ENCODE measurements at regions not wholly inside any gene's neighbourhood (a gene's known extent, or its start where the extent isn't known, plus 50 kb on each side); places are given as distances from the start of the nearest gene placed in this dataset.
"Not testable (repeated sequence)": the region's sequence is repeated elsewhere in the genome, so short reads cannot be mapped to it uniquely, and the experiment has no call there.

GRCh38 chr16:10317425-10318001 lies 68.3 kb upstream of the ATF7IP2 start:
- DNase-seq: no peak

DNA sequence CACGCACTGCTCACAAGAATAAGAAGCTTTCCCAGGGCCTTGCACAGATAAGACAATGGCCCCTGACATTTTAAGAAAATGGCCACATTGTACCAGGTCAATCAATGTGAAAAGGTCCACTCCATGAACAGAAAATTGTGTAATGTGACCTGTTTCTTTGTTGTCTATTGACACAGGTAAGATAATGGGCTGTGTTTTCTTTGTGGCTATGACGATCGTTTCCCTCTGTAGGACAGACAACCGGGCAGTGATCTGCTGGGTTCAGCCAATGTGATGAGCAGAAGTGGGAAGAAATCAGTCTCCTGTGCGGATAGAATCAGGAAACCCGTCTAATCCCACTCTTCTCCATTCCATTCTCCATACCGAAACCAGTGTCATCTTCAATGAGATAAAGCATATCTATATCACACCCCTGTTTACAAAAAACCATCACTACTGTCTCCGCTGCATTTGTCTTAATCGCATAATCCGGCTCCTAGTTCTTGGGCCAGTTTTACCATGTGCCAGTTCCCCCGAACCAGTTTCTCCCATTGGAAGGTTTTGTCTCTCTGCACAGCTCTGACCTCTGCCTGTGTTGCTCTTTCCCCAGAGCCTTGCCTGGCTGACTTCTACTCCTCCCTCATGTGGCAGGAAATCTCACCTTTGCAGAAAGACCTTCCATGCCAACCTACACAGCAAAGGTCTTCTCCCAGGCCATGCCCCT lies 66.9 kb upstream of the ATF7IP2 start:
- no peak for DNase-seq

DNA sequence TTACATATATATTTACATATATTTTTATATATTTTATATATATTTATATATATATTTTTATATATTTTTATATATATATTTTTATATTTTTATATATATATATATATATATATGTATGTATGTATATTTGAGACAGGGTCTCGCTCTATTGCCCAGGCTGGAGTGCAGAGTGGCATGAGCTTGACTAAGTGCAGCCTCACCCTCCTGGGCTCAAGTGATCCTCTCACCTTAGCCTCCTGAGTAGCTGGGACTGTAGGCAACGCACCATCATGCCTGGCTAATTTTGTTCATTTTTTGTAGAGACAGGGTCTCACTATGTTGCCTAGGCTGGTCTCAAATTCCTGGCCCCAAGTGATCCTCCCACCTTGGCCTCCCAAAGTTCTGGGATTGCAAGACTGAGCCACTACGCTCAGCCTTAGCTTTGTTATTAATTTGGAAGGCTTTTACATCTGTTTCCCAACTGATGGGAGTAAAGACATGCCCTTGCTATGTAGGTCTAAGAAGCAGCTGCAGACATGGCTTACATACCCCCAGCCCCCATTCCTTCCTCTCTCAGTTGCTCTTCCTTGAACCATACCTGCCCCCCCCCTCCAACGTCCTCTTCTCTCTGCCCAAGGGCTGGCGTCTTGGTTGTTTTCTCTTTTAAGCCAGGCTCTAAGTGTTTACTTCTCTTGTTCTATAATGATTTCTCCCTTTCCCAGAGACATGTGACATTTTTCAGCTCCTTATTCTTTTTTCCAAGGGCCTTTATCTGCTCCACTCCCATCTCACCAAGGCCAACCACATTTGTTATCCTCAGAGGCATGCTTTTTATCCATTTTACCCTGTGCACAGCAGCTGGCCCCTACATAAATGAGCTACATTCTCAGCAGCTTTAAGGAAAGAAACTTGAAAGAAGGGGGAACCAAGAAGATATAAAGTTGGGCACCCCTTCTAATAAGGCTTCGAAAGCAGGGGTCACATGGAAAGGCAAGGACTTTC lies 64.2 kb upstream of the ATF7IP2 start:
- DNase-seq: no peak

- no peak for DNase-seq
These were observed 62.9 kb upstream of the ATF7IP2 start for GRCh38 chr16:10322723-10323527.

- DNase-seq: no peak
These were observed 62.4 kb upstream of the ATF7IP2 start for GRCh38 chr16:10323528-10323869.

DNA sequence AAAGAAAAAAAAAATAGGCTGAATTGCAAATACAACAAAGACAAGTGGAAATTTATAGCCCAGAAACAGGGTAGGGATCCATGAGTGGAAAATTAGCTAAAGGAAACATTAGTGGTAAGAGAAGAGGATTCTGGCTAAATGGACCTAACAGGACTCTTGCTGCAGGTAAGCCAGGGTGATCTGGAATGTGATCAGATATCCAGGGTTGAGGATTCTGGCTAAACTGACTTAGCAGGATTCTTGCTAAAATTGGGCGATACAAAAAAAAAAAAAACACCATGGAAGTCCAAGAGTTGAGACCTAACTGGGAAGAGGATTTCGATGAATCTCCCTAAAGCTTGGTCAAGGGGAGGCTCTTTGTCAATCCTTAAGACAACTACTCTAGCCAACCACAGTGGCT lies 61.7 kb upstream of the ATF7IP2 start:
- no peak for DNase-seq

GRCh38 chr16:10325783-10326543 lies 59.9 kb upstream of the ATF7IP2 start:
- DNase-seq: no peak

- DNase-seq: no peak
These were observed 59.2 kb upstream of the ATF7IP2 start for GRCh38 chr16:10326647-10327046.

DNA sequence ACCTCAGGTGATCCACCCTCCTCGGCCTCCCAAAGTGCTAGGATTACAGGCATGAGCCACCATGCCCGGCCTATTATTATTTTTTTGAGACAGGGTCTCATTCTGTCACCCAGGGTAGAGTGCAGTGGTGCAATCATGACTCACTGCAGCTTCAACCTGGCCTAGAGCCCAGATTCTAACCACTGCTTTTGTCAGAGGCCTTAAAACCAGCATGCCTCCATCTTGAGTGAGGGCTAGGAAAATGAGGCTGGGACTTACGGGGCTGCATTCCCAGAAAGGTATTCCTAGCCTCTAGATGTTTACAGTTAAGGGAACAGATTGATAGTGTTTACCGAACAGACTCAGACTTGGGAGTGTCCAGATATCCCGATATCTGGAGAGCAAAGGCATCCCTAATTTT lies 57.6 kb upstream of the ATF7IP2 start:
- not testable (repeated sequence) for DNase-seq

DNA sequence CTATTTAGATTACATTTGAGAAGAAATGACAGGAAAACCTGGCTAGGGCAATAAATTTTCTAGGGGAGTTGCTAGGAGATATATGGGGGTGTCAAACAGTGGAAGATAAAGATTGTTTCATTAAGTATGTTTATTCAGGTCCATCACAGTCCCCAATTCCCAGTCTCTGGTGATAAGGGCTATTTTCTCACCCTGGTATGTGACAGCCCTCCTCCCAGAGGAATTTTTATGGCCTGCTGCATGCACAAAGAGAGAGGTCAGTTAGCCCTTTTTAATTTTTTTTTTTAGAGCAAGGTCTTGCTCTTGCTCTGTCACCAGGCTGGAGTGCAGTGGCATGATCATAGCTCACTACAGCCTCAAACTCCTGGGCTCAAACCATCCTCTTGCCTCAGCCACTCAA lies 53.6 kb upstream of the ATF7IP2 start:
- DNase-seq: no peak

DNA sequence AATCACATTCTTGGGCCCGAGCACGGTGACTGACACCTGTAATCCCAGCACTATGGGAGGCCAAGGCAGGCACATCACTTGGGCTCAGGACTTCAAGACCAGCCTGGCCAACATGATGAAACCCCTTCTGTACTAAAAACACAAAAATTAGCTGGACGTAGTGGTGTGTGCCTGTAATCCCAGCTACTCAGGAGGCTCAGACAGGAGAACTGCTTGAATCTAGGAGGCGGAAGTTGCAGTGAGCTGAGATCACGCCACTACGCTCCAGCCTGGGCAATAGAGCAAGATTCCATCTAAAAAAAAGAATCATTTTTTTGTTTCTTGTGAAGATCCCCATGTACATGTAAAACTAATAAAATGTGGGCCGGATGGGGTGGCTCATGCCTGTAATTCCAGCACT lies 53.1 kb upstream of the ATF7IP2 start:
- no peak for DNase-seq

DNA sequence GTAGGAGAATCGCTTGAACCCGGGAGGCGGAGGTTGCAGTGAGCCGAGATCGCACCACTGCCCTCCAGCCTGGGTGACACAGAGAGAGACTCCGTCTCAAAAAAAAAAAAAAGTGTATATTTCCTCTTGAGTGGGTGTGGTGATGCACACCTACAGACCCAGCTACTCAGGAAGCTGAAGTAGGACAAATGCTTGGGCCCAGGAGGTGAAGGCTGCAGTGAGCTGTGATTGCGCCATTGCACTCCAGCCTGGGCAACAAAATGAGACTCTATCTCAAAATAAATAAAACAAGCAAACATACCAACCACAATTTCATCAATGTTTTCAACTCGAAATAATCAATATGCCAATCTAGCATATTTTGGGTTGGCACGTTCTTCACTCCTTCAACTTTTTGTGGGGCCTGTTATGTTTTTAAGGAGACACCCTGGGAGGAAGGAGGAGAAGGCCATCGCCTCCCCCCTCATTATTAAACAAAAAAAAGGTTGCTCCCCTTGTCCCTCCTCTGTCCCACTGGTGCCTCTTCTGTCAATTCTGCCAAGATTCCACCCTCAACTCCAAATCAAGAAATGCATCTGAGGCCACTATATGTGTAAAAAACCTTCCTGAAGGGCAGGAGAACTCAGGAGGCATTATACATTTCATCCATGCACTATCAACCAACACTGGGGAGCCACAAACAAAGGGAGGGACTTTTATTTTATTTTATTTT lies 52.4 kb upstream of the ATF7IP2 start:
- DNase-seq: no peak

DNA sequence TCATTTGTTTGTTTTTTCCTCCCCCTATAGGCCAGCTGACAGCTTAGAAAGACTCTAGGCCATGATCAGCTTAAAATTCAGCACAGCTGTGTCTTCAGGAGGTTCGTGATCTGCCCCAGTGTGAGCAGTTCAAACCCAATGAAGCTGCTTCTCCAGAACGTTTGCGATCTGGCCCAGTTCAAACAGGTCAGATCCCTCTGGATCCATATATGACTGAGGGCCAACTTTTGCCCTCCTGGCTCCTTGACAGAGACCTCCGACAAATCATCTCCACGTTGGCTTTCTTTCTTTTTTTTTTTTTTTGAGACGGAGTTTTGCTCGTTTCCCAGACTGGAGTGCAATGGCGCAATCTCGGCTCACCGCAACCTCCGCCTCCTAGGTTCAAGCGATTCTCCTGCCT lies 50.2 kb upstream of the ATF7IP2 start:
- DNase-seq: no peak
